SK-N-SH (cell line): ENCODE measurements at regions not wholly inside any gene's neighbourhood (a gene's known extent, or its start where the extent isn't known, plus 50 kb on each side); places are given as distances from the start of the nearest gene placed in this dataset.

ENCODE experiments used
- CTCF ChIA-PET: fragments of 300-600, 350-600 bp; formaldehyde crosslinking; extraction: SDS; loops from one replicate; lab custom pipeline; 2021; lab: Yijun Ruan, JAX
- POLR2A ChIA-PET: fragments of 350-600 bp; sonication (Branson Sonifier 250); formaldehyde crosslinking; extraction: SDS; loops from one replicate; lab custom pipeline; 2020; ENCODE audit warnings: antibody characterized with exemption, inconsistent platforms; lab: Yijun Ruan, JAX
- DNase-seq: peaks from one replicate; pipeline ENCODE4 v3.0.0; 2012
- H2AFZ ChIP-seq: fragments of 200-600 bp; sonication (generic); 2 replicates; pipeline ENCODE4 v1.8.1; 2016; ENCODE audit warnings: antibody characterized with exemption, mild to moderate bottlenecking, low read depth
- H3F3A ChIP-seq: fragments of 200-600 bp; sonication (generic); replicated peaks from 2 replicates; pipeline ENCODE3; 2016; ENCODE audit warnings: antibody characterized with exemption, mild to moderate bottlenecking; ENCODE audit not compliant: insufficient read depth
- H3K27ac ChIP-seq, 2 experiments: fragments of 200-500 bp in 1 of 2; fragments of 200-600 bp in 1 of 2; sonication (Bioruptor generic) in 1 of 2; sonication (generic), shearing (Covaris generic) in 1 of 2; 2 replicates each; pipeline versions ENCODE4 v1.5.1 to v1.6.1; 2014 to 2016; ENCODE audit warnings: low read depth in 2 of 2, inconsistent platforms in 1 of 2, low read length in 1 of 2, mild to moderate bottlenecking in 1 of 2, mixed read lengths in 1 of 2
- H3K27me3 ChIP-seq: fragments of 200-600 bp; sonication (generic), shearing (Covaris generic); 2 replicates; pipeline ENCODE4 v1.6.1; 2016; ENCODE audit warnings: mixed run types; ENCODE audit not compliant: insufficient read depth
- H3K36me3 ChIP-seq, 2 experiments: fragments of 200-500 bp in 1 of 2; fragments of 200-600 bp in 1 of 2; sonication (Bioruptor generic) in 1 of 2; sonication (generic) in 1 of 2; replicated peaks in 1 of 2; 2 replicates each; pipeline versions ENCODE3 to v1.5.1; 2014 to 2016; ENCODE audit warnings: low read length in 1 of 2, mild to moderate bottlenecking in 1 of 2; ENCODE audit not compliant: insufficient read depth in 2 of 2, control insufficient read depth in 1 of 2
- H3K4me1 ChIP-seq, 2 experiments: fragments of 200-500 bp in 1 of 2; fragments of 200-600 bp in 1 of 2; sonication (Bioruptor generic) in 1 of 2; sonication (generic), shearing (Covaris generic) in 1 of 2; 2 replicates each; pipeline versions ENCODE4 v1.5.1 to v1.6.1; 2014 to 2016; ENCODE audit warnings: low read depth in 1 of 2, low read length in 1 of 2, mixed run types in 1 of 2; ENCODE audit not compliant: insufficient read depth in 2 of 2, control insufficient read depth in 1 of 2
- H3K4me2 ChIP-seq: fragments of 200-600 bp; sonication (generic), shearing (Covaris generic); 2 replicates; pipeline ENCODE4 v1.6.1; 2017; ENCODE audit warnings: mixed run types
- H3K4me3 ChIP-seq, 2 experiments: fragments of 200-500 bp in 1 of 2; fragments of 200-600 bp in 1 of 2; sonication (Bioruptor generic) in 1 of 2; sonication (generic), shearing (Covaris generic) in 1 of 2; 2 replicates each; pipeline versions ENCODE4 v1.5.1 to v1.8.1; 2014 to 2016; ENCODE audit warnings: low read depth in 2 of 2, inconsistent platforms in 1 of 2, low read length in 1 of 2, mild to moderate bottlenecking in 1 of 2, mixed read lengths in 1 of 2, moderate library complexity in 1 of 2
- H3K79me2 ChIP-seq: fragments of 200-600 bp; sonication (generic); 2 replicates; pipeline ENCODE4 v1.8.1; 2017; ENCODE audit warnings: mild to moderate bottlenecking; ENCODE audit not compliant: insufficient read depth
- H3K9ac ChIP-seq: fragments of 200-600 bp; sonication (generic); 2 replicates; pipeline ENCODE4 v1.6.1; 2017; ENCODE audit warnings: mixed run types
- H3K9me2 ChIP-seq: fragments of 200-600 bp; sonication (generic); 2 replicates; pipeline ENCODE4 v1.6.1; 2017; ENCODE audit warnings: mixed run types
- H3K9me3 ChIP-seq: fragments of 200-600 bp; sonication (generic); 2 replicates; pipeline ENCODE4 v1.6.1; 2017; ENCODE audit warnings: mixed run types, mild to moderate bottlenecking, moderate library complexity
- H4K20me1 ChIP-seq: fragments of 200-600 bp; sonication (generic); 2 replicates; pipeline ENCODE4 v1.6.1; 2017; ENCODE audit warnings: mild to moderate bottlenecking, mixed run types; ENCODE audit not compliant: insufficient read depth
- FOSL2 ChIP-seq: IDR thresholded peaks from 2 replicates; pipeline ENCODE4 v1.4.0; 2012; ENCODE audit warnings: low read depth, mild to moderate bottlenecking, moderate library complexity, borderline replicate concordance
- FOXJ3 ChIP-seq: sonication (generic); formaldehyde crosslinking; IDR thresholded peaks from 2 replicates; pipeline ENCODE4 v1.5.1; 2020; ENCODE audit warnings: mild to moderate bottlenecking, missing genetic modification reagents
- FOXM1 ChIP-seq: IDR thresholded peaks from 2 replicates; pipeline ENCODE4 v1.4.0; 2012; ENCODE audit warnings: low read depth, mild to moderate bottlenecking
- GATA2 ChIP-seq: sonication (generic); formaldehyde crosslinking; IDR thresholded peaks from 2 replicates; pipeline ENCODE4 v1.5.0; 2020; ENCODE audit warnings: mild to moderate bottlenecking, missing genetic modification reagents
- MEF2A ChIP-seq: IDR thresholded peaks from 2 replicates; pipeline ENCODE4 v1.4.0; 2012; ENCODE audit warnings: low read depth, borderline replicate concordance
- PBX3 ChIP-seq: IDR thresholded peaks from 2 replicates; pipeline ENCODE4; 2012
- RAD21 ChIP-seq: IDR thresholded peaks from 2 replicates; pipeline ENCODE4 v1.6.1; 2012; ENCODE audit warnings: mild to moderate bottlenecking, low read length
- RXRA ChIP-seq: IDR thresholded peaks from 2 replicates; pipeline ENCODE4 v1.4.0; 2012; ENCODE audit warnings: low read depth, mild to moderate bottlenecking, borderline replicate concordance
- SMC3 ChIP-seq: IDR thresholded peaks from 2 replicates; pipeline ENCODE4 v1.6.1; 2012; ENCODE audit warnings: low read depth, low read length, improper control_type of control experiment
- TAF1 ChIP-seq: IDR thresholded peaks from 2 replicates; pipeline ENCODE4 v1.6.1; 2012; ENCODE audit warnings: low read depth, mild to moderate bottlenecking, low read length, moderate library complexity, borderline replicate concordance
- TCF12 ChIP-seq: IDR thresholded peaks from 2 replicates; pipeline ENCODE4 v1.4.0; 2012
- TEAD4 ChIP-seq: IDR thresholded peaks from 2 replicates; pipeline ENCODE4 v1.4.0; 2012; ENCODE audit warnings: mild to moderate bottlenecking, borderline replicate concordance; ENCODE audit not compliant: insufficient read depth
- USF2 ChIP-seq: fragments of 150-350 bp; IDR thresholded peaks from 2 replicates; pipeline ENCODE4 v1.6.1; 2017; ENCODE audit warnings: antibody characterized with exemption, low read length, low read depth, borderline replicate concordance
- WGBS: methylation state at CpG from one replicate; pipeline ENCODE4 v1.1.6; 2017; ENCODE audit warnings: low lambda C conversion rate; 5-methylcytosine and 5-hydroxymethylcytosine counted together
- TF ChIP-seq, protein P1 (sequence below): IDR thresholded peaks from 2 replicates; pipeline ENCODE4 v1.4.0; 2012; ENCODE audit warnings: low read depth
- TF ChIP-seq, protein P2 (sequence below): IDR thresholded peaks from 2 replicates; pipeline ENCODE4 v1.6.1; 2012; ENCODE audit warnings: mild to moderate bottlenecking, low read depth, low read length, moderate library complexity
- TF ChIP-seq, protein P3 (sequence below): fragments of 150-350 bp; IDR thresholded peaks from 2 replicates; pipeline ENCODE4 v1.6.1; 2016; ENCODE audit warnings: mild to moderate bottlenecking, low read depth, low read length
- TF ChIP-seq, protein P4 (sequence below): IDR thresholded peaks from 2 replicates; pipeline ENCODE4 v1.4.0; 2012; ENCODE audit warnings: low read depth, borderline replicate concordance

GRCh38 chrX:123086768-123087167, 97.3 kb upstream of the GRIA3 start:
- TF ChIP-seq RAD21 (no peak), RXRA (no peak), FOSL2 (no peak), FOXJ3 (CRISPR knock-in tag) (no peak), TCF12 (no peak), SMC3 (no peak), MEF2A (no peak), FOXM1 (no peak), TAF1 (no peak)
- TF ChIP-seq, protein P1, sequence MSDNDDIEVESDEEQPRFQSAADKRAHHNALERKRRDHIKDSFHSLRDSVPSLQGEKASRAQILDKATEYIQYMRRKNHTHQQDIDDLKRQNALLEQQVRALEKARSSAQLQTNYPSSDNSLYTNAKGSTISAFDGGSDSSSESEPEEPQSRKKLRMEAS, result no peak
- TF ChIP-seq, protein P2, sequence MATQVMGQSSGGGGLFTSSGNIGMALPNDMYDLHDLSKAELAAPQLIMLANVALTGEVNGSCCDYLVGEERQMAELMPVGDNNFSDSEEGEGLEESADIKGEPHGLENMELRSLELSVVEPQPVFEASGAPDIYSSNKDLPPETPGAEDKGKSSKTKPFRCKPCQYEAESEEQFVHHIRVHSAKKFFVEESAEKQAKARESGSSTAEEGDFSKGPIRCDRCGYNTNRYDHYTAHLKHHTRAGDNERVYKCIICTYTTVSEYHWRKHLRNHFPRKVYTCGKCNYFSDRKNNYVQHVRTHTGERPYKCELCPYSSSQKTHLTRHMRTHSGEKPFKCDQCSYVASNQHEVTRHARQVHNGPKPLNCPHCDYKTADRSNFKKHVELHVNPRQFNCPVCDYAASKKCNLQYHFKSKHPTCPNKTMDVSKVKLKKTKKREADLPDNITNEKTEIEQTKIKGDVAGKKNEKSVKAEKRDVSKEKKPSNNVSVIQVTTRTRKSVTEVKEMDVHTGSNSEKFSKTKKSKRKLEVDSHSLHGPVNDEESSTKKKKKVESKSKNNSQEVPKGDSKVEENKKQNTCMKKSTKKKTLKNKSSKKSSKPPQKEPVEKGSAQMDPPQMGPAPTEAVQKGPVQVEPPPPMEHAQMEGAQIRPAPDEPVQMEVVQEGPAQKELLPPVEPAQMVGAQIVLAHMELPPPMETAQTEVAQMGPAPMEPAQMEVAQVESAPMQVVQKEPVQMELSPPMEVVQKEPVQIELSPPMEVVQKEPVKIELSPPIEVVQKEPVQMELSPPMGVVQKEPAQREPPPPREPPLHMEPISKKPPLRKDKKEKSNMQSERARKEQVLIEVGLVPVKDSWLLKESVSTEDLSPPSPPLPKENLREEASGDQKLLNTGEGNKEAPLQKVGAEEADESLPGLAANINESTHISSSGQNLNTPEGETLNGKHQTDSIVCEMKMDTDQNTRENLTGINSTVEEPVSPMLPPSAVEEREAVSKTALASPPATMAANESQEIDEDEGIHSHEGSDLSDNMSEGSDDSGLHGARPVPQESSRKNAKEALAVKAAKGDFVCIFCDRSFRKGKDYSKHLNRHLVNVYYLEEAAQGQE, result no peak
- Histone ChIP-seq H4K20me1 (no peaks in the 10 kb centered on the region), H3K9me2 (no peaks in the 10 kb centered on the region), H3K27ac (no peak overlapping the region), H3K27me3 (no peaks in the 10 kb centered on the region), H3K4me2 (no peak overlapping the region), H3K36me3 (no peaks in the 10 kb centered on the region), H3K4me3 (no peak overlapping the region), H3F3A (no peaks in the 10 kb centered on the region), H3K79me2 (no peaks in the 10 kb centered on the region), H3K9me3 (no peaks in the 10 kb centered on the region), H3K9ac (no peak overlapping the region), H3K4me1 (no peaks in the 10 kb centered on the region), H2AFZ (no peak overlapping the region)
- POLR2A ChIA-PET, result no interaction called here
- WGBS, result 0% methylated on average over 2 of the region's 2 CpGs
- no peak for DNase-seq
- CTCF ChIA-PET, result no interaction called here

DNA sequence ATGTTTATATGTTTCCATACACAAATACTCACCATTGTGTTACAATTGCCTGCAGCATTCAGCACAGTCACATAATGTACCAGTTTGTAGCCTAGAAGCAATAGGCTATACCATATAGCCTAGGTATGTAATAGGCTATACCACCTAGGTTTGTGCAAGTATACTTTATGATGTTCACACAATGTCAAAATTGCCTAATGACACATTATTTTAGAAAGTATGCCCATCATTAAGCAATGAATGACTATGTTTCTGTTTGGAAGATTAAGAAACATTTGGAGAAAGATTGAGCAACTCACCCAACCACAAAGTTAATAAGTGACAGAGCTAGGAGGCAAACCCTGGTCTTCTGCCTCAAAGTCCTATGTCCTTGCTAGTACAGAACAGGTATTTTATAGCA, 96.8 kb upstream of the GRIA3 start:
- TF ChIP-seq, protein P3, sequence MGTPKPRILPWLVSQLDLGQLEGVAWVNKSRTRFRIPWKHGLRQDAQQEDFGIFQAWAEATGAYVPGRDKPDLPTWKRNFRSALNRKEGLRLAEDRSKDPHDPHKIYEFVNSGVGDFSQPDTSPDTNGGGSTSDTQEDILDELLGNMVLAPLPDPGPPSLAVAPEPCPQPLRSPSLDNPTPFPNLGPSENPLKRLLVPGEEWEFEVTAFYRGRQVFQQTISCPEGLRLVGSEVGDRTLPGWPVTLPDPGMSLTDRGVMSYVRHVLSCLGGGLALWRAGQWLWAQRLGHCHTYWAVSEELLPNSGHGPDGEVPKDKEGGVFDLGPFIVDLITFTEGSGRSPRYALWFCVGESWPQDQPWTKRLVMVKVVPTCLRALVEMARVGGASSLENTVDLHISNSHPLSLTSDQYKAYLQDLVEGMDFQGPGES, result no peak
- TF ChIP-seq USF2 (no peak), PBX3 (no peak), TEAD4 (no peak), GATA2 (CRISPR knock-in tag) (no peak)
- TF ChIP-seq, protein P4, sequence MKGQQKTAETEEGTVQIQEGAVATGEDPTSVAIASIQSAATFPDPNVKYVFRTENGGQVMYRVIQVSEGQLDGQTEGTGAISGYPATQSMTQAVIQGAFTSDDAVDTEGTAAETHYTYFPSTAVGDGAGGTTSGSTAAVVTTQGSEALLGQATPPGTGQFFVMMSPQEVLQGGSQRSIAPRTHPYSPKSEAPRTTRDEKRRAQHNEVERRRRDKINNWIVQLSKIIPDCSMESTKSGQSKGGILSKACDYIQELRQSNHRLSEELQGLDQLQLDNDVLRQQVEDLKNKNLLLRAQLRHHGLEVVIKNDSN, result no peak
- Histone ChIP-seq H3K9me3 (no peaks in the 10 kb centered on the region), H3K4me1 (no peaks in the 10 kb centered on the region), H3K9me2 (no peaks in the 10 kb centered on the region), H3K4me3 (no peak overlapping the region), H3K4me2 (no peak overlapping the region), H3K27me3 (no peaks in the 10 kb centered on the region), H3K79me2 (no peaks in the 10 kb centered on the region), H3K36me3 (no peaks in the 10 kb centered on the region), H3K9ac (no peak overlapping the region), H3K27ac (no peak overlapping the region), H4K20me1 (no peaks in the 10 kb centered on the region), H3F3A (no peaks in the 10 kb centered on the region), H2AFZ (no peak overlapping the region)
- no peak for DNase-seq
- POLR2A ChIA-PET, result no interaction called here
- CTCF ChIA-PET, result no interaction called here
